Stimulated activated CD8-positive, alpha-beta memory T cell treated with anti-CD3 and anti-CD28 coated beads, Interleukin-12 subunit alpha, Interleukin-12 subunit beta, amount 100 ng/mL, for 1 hour (primary cell): ENCODE measurements at regions not wholly inside any gene's neighbourhood (a gene's known extent, or its start where the extent isn't known, plus 50 kb on each side); places are given as distances from the start of the nearest gene placed in this dataset.
"Not testable (repeated sequence)": the region's sequence is repeated elsewhere in the genome, so short reads cannot be mapped to it uniquely, and the experiment has no call there.

Experiments
- DNase-seq: peaks from one replicate; pipeline ENCODE4 v3.0.0-alpha.2; 2020; ENCODE audit warnings: low read depth

DNA sequence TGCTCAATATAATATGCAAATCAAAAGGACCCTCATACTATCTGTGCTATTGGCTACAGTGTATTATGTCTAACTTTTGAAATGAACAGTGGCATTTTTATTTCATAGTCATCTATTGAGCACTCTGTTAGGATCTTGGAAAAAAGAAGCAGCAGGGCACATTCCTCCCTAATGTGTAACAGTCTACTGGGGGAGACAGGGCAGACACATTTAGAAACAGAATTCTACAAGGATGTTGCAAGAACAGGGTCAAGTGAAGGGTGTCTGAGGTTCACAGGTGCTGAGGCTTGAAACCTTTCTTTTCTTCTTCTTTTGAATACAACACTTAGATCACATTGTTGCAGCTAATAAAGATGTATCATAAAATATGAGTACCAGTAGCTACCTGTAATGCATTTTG is 129.7 kb upstream of the SLC4A4 start:
- DNase-seq = no peak

DNA sequence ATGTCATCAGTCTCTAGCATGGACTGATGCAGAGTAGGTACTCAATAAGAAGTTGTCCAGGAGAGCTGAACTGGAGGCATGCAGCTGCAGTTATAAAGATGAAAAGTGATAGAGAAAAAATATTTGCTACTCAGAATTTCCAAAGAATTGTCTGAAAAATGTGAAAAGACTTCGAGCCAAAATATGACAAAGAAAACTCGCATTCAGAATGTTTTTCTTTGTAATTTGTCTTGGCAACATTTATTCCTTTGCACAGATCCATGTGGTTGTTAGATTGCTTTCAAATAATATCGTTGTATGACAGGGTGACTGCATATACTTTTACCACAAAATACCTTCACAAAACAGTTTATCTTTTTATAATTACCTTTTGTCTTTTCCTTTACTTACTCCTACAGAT is 128.0 kb upstream of the SLC4A4 start:
- DNase-seq = no peak

DNA sequence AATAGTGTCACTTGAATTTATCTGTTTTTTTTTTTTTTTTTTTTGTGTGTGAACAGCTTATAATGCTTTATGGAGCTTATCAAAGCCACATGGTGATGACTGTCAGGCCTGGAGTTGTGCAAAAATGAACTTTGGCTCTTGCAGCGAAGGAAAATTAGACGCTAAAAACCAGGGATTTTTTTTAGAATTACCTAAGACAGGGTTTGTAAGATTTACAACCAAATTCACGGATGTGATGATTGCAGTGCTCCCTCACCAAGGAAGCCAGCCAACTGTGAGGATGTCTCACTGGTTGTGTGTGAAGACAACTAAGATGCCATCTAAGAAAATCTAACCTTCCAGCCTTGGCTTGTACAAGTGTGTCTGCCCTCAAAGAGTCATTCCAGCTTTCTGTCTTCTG is 127.1 kb upstream of the SLC4A4 start:
- DNase-seq = no peak

DNA sequence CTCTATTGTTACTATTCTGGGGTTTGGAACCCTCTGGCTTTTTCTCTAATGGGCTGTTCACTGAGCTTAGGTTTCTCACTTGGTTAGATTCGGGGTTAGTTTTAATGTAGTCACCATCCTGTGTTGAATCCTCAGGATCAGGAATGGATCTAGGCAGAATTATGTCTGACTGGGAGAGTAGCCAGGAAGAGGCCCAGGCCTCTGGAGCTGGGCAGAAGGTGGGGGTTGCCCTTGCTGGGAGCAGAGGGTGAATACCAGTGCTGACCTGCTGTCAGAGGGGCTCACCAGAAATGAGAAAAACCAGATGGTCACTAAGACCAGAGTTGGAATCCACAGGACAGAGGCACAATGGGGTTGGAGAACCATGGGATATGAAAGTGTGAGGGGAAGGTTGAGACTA is 126.6 kb upstream of the SLC4A4 start:
- DNase-seq = no peak

DNA sequence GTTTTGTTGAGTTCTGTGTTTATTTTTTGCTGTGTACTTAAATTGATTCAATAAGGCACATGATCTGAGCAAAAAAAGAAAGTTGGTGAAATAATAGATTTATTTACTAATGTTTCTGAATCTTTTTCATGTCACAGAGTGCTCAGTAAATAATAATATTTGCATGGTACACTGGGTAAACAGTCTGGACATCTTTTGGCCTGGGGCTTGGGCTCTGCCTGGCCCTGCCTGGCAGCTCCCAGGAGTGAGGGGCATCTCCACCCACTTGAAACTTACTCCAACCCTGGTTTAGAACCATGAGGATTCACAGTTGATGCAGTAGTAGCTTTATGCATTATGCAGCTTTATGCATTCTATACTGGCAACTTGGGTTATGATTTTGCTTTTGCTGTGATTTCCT is 124.2 kb upstream of the SLC4A4 start:
- DNase-seq = no peak

DNA sequence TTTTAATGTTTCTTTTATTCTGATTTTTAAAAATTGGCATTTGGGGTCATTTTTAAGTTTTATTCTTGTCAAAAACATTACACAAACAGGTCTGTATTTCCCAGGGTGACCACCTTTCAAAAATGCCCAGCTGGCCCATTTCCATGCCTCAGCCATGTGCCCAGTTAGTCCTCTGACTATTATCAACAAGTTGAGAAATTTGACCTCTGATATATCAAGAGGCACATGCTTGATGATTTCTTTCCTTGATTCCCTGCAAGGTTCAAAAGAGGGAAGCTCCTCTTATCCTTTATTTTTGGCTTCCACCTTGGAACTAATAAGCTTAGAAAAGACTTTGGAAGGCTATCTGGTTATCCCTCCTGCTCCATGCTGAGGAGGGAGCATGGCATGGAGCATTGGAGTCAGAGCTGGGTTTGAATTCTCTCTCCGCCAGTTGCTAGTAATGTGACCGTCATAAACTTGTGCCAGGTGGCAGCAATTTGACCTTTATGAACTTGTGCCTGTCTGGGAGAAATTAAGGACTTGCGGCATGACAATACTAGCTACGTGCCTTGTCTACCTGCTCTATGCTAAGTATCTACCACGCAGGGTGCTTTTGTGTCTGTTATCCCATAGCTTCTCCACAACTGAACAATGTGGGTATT is 122.4 kb upstream of the SLC4A4 start:
- no peak for DNase-seq

DNA sequence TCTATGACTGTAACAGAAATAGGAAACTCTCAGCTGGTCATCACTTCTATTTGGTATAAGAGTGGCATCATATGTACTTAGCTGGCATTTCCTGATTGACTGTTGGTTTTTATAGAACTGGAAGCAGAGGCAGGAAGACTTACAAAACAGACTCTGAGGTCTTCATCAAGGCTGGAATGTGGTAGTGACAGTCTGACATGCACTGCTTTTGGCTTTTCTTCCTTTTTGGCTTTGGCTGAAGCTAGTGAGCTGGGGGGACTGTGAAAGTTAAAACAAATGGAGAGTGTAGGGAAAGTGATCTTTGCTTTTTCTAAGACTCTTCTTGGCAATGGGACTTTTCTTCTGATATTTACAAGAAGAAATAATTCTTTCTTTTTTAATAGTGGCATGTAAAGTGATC is 121.1 kb upstream of the SLC4A4 start:
- DNase-seq = no peak

DNA sequence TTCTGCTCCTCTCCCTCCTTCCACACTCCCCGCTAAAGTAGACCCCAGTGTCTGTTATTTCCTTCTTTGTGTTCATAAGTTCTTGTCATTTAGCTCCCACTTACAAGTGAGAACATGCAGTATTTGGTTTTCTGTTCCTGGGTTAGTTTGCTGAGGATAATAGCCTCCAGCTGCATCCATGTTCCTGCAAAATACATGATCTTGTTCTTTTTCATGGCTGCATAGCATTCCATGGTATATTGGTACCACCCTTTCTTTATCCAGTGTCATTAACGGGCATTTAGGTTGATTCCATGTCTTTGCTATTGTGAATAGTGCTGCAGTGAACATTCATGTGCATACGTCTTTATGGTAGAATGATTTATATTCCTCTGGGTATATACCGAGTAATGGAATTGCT is 118.0 kb upstream of the SLC4A4 start:
- DNase-seq = not testable (repeated sequence)

DNA sequence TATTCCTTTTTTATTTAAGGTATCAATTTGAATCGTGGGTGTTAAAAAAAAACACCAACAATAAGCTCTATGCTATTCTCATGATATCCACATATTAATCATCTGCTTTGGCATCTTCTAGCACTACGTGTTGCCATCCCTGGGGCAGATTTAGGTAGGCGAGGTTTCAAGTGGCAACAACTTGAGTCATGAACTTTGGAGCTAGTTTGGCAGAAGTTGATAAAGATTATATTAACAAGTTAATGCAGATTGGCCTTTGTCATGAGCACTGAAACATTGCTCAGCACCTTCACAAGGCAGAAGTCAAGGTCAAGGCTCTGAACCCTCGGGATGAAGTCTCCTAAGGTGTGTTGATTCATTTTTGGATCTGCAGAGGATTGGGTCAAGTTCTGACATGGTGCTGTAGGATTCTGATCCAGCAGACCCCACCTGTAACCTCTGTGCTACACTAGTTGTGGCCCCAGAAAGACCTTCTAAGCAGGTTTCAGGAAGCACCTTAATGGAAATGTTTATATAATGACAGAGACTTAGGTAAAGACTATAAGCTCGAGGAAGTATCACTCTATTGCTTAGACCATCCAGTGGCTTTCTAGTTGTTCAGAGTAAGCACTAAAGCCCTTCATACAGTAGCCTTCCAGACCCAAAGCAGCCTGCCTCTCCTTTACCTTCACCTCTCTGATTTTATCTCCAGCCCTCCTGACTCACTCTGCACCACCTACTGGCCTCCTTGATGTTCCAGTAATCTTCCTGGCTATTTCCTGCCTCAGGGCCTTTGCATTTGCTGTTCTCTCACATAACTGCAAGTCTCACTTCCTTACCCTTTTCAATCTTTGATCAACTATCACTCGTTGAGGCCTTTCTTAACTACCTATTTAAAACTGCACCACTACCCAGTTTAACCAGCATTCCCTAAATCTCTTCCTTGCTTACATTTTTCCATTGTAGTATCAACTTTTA is 117.0 kb upstream of the SLC4A4 start:
- no peak for DNase-seq

DNA sequence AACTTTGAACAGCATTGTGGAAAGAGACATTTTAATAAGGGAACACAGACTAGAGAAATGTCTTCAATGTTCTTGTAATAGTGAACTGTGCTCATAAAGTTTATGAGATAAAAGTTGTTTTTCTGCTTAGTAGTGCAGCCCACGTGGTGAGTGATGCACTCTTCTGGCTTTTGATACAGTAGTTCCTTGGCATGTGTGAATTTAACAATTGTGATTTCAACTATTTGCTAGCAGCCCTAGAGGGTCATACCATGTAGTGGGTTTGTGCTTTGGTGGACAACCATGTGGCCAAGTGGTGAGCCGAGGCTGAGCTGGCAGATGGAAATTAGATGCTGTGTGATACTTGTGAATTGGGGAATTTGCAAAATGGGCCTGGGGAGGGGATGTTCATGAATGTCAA is 116.2 kb upstream of the SLC4A4 start:
- no peak for DNase-seq

DNA sequence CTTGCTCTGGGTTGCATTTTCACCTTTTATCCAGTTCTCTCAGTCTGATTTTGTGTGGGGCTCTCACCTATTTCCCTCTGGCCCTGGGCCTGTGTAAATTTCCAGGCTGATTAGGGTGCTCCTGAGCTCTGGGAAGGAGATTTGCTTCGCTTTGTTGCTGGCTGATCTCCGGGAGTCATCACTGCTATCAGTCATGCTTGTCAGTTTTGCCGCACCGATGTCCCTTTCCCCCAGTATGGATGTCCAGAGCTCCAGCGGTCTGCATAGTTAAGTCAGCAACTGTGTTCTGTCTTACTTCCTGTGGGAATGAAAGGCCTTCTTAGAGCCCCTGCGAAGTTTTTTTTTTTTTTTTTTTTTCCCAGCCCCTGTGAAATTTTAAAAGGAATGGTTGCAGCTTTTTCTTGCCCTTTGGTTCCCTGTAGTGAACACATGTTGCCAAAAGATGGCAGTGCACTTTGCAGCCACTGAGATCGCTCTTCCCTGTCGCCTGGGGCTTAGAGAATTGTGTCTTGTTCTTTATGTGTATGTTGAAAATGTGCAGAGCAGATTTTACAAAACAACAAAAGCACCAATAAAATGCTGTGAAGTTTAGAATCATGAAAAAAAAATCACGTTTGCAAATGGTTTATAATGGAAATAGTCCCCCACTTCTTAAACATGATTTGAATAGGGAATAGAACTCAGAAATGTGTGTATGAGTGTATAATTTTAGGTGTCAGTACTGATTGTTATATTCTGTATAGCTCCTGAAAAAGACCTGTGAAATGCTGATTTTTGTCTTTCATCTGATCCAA is 109.1 kb upstream of the SLC4A4 start:
- DNase-seq = no peak

DNA sequence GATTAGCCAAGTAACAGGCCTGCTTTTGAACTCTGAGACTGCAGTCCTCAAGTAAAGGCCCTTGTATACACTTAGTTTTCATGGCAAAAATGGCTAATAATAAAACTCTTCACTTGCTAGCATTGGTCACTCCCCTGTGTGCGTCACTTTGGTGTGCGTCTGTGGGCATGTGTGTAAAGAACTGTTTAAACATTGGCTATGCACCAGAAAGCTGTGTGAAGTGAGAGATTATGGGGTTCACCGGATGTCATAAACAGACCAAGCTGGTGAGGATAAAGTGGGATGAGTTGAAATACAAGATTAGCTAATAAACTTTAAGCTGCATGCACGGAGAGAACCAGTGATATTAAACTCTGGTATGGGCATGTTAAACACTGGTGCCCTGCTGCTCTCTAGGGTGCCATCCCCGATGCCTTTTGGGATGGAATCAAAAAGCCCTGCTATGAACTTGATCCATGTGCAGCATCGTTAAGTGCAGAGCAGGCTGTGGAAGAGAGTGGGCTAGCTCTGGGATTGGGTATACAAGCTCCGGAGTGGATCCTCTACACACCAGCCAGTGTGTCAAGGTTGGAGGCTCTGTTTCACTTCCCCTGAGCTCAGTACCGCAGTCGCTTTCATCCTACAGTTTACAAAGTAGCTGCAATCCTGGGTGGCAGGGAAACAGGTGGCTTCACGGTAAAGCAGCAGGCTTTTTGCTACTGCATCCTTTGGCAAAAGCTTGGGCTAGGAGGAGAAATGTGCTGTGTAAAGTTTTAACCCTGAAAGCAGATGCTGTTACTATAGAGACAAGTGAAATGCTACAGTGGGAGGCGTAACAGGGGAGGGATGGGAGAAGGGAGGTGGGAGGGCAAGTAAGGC is 108.3 kb upstream of the SLC4A4 start:
- no peak for DNase-seq

DNA sequence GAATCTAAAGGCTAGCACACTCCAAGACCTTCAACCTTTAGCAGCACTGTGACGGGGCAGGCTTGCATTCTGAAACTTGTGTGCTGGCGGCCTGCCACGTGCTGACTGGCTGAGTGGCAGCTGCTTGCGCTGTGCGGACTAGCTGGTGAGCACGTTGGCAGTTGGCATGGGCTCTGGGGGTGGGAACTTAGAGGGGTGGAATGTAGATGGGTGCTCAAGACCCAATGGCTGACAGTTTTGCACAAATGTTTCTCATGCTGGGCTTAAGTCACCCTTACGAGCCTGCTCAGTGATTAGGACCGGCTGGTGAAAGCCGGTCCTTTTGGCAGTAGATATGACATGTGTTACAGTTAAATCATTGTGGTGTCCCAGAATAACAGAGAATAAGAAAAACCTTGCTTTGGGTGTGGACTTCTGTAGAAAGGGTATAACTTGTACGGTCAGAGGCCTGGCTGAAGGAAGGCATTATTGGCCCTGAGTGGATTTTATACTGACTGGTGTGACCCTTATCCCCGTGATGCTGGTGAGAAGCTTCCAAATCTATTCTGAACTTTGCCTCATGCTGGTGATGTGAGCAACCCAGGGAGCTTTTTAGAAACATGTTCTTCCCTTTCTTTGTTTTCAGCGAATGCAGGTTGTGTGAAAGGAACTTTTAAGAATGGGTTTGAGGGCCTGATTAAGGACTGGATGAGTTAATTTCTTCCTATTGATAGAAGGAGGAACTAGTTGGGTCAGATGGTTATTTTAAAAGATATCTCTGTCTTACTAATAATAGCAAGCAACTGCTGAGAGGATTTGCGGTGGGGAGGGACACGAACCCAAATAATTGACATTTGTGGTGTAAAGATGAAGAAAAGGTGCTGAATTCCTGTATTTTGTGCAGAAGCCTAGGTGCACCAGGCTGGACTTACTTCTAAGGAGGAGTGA is 107.4 kb upstream of the SLC4A4 start:
- no peak for DNase-seq

DNA sequence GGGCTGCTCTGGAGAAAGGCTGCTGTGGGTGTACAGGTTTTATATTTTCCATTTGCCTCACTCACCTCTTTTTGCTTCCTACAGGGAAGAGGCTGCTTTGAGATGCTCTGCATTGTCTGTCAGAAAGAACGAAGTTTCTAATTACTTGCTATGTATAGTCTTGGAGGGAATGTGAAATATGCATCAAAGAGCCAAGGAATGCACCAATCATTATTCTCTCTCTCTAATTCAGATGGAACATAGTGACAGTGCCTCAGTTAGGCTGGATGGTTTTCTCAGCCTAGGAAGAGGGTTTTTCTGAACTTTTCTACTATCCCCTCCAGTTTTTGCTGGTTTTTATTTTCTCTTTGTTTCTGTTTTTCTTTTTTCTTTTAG is 106.8 kb upstream of the SLC4A4 start:
- DNase-seq = no peak

DNA sequence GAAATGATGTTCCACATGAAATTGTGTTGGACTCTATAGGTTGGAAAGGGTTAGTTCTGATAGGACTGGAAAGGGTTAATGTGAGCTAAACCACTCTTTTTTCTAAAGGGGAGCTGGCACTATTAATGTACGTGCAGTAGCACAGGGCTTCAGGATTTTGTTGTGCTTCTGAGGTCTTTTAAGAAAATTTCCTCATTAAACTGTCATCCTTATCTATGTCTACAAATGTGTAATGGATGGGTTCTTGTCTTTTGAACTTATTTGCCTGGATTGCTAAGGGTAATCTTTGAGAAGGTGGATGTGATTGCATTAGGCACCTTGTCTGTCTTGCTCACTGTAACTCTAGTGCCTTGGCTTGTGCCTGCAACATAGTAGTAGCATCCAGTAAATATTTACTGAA is 106.0 kb upstream of the SLC4A4 start:
- no peak for DNase-seq

DNA sequence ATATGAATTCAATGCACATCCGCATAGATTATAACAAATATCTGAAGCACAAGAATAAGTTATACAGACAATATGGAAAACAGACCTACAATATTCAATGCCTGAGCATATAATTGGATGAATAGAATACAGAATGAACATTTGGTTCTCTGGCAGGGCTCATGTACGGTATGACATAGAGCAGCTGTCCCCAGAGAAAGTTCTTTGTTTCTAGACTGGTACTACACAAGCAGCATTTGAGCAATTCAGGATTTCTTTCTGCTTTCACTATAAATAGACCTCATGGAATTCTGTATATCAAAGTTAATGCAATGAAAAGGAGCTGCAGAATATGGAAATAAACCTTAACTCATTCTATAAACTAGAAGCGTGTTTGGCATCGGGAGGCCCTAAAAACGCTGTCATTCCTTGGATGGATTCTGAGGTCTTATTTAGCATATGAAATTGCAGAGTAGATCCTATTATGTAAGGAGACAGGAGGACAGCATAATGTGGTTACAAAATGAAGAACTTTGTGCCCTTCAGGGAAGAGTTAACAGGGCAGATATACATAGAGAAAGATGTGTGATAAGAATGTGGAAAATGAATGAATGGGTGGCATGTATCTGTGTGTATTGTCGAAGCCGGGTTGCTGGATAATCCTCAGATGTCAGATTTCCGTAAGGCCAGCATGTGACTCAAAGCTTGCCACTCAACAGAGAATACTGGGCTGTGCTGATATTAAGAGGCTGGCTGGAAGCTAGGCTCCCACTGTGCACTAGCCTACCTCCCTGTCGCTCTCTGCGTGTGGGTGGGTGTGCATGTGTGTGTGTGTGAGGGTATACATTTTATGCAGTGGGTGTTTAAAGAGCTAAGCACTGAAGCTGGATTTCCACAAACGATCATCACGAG is 103.3 kb upstream of the SLC4A4 start:
- DNase-seq = no peak

DNA sequence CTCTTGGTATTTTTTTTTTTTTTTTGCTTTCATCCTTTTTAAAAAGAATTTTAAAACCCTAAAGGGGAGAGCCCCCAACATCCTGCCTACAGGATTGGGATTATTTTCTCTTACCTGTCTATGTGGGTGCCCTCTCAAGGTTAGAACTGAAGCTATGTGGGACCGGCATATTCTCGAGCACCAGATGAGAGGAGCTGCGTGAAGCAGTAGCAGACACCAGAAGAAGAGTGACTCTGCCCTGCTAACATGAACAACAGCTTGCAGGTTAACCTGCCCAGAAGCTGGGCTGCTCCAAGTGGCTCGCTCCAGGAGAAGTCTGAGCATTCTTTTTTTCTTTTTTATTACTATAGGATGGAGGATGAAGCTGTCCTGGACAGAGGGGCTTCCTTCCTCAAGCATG is 102.6 kb upstream of the SLC4A4 start:
- DNase-seq = no peak

DNA sequence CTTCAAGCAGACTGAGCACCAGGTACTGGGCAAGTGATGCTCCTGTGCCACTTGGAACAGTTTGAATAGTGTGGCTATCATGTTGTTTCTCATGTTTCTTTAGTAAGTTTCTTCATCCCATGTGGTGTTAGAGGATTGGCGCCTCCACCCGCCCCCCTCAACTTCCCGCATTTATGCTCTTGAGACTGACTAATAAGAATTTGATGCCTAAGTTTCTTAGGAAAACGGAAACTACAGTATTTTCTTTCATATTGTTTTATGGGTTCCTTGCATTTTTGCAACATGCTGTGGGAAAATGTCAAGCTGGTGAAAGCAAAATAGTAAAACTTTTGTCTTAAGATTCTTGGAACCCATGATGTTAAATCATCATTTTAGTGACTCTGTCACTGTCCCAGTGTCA is 101.2 kb upstream of the SLC4A4 start:
- no peak for DNase-seq

DNA sequence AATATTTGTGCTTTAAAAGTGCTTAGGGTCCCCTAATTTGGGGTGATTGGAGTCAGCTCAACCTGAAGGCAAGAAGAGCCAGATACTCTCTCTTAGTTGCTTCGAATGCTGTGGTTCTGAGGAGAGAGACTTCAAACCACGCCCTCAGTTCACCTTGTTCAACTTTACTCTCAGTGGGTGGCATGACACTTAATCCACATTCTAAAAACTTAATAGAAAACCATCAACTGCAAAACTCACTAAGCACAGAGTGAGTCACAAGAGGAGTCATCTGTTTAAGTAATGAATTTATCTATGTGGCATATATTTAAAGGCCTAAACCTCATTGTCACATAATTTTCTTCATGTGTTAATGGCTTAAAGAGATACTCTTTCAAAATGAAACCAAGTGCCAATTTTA is 99.5 kb upstream of the SLC4A4 start:
- DNase-seq = no peak

DNA sequence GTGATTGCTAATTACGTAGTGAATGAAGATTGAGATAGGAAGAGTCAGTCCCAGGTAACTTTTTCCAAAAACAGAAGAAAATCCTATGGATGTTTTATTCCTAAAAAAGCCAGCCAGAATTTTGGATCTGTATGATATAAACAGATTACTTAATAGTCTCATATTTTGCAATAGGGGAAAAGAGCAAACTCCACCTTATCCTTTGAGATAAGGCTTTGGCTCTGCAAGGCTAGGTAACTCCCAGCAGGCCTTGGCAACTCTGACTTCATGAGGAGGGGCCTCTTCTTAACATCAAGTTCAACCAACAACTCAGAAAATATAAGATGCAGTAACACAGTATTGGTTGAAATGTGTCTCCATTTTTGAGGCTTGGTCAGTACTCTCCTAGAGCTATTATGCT is 98.7 kb upstream of the SLC4A4 start:
- no peak for DNase-seq
